HG02763 (cell line): ENCODE measurements at regions not wholly inside any gene's neighbourhood (a gene's known extent, or its start where the extent isn't known, plus 50 kb on each side); places are given as distances from the start of the nearest gene placed in this dataset.

Source experiments
- ATAC-seq: cut with Tn5 transposase; IDR thresholded peaks from one replicate; pipeline ENCODE4 v1.9.1; 2021; ENCODE audit warnings: mild to moderate bottlenecking, moderate library complexity; ENCODE audit not compliant: unreplicated experiment

GRCh38 chr5:8875722-8876121 is 670.2 kb downstream of the SEMA5A start:
- no peak for ATAC-seq

GRCh38 chr5:8879248-8879647 is 666.6 kb downstream of the SEMA5A start:
- peak; percentile 72 for ATAC-seq

DNA sequence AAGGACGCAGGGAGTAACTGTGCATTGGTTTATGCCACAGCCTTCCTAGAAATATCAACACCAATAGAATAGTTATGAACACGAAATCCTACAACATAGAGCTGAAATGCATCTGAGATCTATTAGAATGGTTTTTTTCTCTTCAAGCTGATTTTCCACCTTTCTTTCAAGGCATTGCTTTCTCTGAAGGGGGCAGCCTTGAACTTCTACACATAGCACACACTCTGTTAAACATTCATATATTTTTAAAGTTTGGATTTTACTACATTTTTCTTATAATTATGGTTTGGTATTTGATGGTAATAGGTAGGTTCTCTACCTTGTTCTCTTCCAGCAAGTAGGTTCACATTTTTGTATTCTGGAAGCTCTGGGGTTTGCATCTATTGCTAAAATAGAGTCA is 661.8 kb downstream of the SEMA5A start:
- ATAC-seq = no peak

- no peak for ATAC-seq
These were observed 652.9 kb downstream of the SEMA5A start for GRCh38 chr5:8892926-8893325.

DNA sequence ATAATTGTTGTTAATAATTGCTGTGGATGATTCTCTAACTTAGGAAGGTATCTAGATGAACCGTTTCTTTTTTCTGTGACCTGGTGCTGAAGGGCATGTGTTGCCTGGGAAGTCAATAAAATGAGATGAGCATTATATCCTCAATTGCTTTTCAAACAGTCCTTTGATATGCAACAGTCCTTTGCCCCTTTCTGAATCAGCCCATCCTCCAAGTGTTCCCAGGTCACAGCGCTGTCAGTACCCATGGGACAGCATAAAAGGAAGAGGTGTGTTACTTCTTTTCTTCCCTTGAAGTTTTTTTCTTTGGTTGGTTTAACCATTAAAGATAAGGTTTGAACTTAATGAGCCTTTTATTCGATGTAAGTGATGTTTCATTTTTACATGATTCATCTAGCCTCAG is 651.8 kb downstream of the SEMA5A start:
- no peak for ATAC-seq

DNA sequence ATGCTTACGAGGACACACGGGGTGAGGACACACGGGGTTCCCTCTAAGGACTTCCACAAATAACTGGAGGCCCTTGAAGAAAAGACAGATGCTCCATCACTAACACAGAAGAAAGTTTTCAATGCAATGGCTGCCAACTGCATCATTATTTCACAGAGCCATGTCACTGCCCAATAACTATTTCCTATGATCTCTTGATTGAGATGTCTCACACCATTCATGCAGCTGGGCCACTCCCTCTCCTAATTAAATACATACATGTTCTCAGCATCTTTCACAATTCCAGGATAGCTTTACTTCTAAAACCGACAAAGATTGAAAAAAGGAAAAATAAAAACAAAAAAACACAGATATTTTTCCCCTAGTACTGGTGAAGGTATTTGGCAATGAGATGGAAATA is 650.8 kb downstream of the SEMA5A start:
- no peak for ATAC-seq

DNA sequence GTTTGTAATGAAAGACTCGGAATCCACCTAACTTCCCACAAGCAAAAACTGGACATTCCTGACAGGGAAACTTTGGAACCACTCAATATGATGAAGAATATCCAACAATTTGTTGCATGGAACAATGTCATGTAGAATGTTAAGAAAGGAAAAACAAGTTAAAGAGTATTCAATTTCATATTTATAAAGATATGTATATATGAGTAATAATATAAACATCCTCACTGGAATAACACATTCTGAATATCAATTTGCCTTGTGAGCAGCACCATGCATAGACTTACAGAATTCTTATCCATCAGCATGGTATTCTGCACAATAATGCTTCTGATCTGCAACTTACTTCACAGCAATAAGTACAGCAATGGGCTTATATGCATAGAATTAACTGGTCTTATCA is 650.3 kb downstream of the SEMA5A start:
- no peak for ATAC-seq

- ATAC-seq = no peak
These were observed 648.6 kb downstream of the SEMA5A start for GRCh38 chr5:8897316-8897715.

GRCh38 chr5:8905021-8905420 is 640.9 kb downstream of the SEMA5A start:
- ATAC-seq = no peak

GRCh38 chr5:8906303-8906967 is 639.4 kb downstream of the SEMA5A start:
- ATAC-seq = no peak

DNA sequence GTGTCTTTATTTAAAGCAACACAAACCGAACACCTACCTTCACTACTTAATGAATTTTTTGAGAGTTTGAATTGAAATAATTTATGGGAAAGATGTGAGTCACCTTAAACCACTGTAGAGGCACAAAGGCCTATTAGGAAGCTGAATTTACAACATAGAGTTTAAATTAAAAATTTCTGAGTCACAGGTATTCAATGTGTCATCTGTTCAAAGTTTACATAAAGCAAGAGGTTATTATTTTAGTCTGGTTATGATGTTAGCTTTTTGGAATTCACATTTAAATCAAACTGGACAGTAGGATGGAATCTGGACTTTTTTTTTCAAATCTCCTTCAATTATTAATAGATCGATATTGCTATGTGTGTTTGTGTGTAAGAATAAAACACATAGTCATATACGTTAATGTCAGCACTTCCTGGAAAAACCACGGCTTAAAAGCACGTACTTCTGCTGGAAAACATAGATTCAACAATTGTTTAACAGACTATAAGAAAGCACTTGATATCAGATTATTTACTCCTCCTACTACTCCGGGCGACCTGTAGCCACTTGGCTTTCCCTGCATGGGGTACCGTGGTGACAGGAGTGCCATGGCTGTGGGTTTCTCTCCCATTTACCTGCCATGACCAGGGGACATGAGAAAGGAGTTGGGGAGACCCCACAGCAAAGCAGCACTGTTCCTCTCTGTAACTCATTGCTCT is 638.6 kb downstream of the SEMA5A start:
- no peak for ATAC-seq

- ATAC-seq = no peak
These were observed 637.7 kb downstream of the SEMA5A start for GRCh38 chr5:8908055-8908683.

DNA sequence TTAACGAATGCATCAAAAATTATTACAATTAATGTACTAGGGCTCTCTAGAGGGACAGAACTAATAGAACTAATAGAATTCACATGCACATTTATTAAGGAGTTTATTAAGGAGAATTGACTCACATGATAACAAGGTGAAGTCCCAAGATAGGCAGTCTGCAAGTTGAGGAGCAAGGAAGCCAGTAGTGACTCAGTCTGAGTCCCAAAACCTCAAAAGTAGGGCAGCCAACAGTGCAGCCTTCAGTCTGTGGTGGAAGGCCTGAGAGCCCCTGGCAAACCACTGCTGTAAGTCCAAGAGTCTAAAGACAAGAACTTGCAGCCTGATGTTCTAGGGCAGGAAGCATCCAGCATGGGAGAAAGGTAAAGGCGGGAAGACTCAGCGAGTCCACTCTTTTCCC is 633.8 kb downstream of the SEMA5A start:
- no peak for ATAC-seq

DNA sequence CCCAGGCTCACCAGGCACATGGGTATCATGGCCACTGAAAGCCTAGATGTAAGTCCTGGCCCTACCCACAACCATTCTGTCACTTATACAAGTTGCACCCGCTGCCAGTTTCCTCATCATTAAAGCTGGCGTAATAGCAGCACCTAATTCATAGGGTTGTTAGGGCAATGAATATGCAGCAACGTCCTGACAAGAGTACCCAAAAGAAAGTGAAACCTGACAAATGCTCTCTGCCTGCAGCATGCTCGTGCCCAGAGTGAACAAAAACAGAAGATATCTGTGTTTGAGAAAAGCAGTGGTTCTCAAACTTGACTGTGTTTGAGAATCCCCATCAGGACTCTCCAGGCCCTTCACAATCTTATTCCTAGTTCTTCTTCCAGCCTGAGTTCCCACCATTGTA is 632.4 kb downstream of the SEMA5A start:
- no peak for ATAC-seq

DNA sequence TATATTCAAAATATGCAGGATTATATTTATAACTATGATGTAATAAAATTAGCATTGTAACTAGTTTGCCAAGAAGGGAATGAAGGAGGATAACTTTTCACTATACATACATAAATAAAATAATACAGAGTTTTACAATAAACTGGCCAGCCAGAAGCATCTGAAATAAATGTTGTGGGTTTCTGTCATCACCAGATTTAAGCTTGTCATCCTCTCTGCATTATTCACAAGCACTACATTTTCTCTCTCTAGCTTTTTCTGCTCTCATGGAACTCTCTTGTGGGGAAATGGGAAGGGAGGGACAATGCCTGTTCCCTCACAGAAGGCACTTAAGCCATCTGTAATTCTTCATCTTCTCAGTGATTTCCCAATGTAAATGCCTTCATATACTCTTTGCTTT is 626.8 kb downstream of the SEMA5A start:
- no peak for ATAC-seq

GRCh38 chr5:8923526-8923925 is 622.3 kb downstream of the SEMA5A start:
- no peak for ATAC-seq

DNA sequence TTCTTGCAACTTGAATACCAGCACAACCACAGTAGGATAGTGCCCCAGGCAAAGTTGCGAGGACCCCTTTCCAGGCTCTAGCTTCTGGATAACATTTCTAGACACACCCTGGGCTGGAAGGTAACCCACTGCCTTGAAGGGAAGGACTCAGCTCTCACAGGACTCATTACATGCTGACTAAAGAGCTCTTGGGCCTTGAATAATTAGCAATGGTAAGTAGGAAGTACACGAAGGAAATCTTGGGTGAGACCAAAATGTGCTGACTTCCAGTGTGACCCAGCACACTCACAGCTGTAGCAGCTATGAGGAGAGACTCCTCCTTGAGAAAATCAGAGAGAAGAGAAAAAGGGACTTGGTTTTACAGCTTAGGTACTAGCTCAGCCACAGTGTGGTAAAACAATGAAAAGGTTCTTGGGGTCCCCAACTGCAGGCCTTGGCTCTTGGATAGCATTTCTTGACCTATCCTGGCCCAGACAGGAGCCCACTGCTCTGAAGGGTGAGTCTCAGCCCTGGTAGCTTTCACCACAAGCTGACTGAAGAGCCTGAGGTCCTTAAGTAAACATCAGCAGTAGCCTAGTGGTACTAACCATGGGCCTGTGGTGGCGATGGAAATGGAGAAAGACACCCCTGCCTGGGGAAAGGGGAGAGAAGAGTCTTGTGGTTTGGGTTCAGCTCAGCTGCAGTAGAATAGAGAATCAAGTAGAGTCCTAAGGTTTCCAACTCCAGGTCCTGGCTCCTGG is 621.7 kb downstream of the SEMA5A start:
- no peak for ATAC-seq

DNA sequence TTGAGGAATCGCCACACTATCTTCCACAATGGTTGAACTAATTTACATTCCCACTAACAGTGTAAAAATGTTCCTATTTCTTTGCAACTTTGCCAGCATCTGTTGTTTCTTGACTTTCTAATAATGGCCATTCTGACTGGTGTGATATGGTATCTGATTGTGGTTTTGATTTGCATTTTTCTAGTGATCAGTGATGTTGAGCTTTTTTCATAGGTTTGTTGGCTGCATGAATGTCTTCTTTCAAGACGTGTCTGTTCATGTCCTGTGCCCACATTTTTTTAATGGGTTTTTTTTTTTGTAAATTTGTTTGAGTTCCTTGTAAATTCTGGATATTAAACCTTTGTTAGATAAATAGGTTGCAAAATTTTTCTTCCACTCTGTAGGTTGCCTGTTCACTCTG is 615.9 kb downstream of the SEMA5A start:
- no peak for ATAC-seq

GRCh38 chr5:8934455-8934854 is 611.4 kb downstream of the SEMA5A start:
- ATAC-seq = no peak

- ATAC-seq = no peak
These were observed 604.9 kb downstream of the SEMA5A start for GRCh38 chr5:8940934-8941333.

DNA sequence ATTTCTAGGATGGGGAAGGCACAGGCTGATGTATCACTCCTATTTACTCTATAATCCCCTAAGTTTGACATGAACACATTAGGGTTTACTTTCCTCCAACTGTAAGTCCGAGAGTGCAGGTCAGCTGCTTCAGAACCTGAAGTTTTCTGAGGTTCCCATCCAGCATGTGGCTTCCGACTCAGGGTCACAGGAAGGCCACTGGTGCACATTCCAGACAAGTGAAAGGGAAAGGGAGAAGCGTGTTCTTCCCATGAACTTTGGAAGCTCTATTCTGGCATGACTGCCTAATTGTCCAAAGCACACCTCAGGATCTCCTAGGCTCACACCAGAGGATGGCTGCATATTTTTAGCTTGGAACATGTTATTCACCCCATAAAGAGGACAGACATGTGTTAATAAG is 602.6 kb downstream of the SEMA5A start:
- ATAC-seq = no peak

- no peak for ATAC-seq
These were observed 601.9 kb downstream of the SEMA5A start for GRCh38 chr5:8944005-8944404.
